B cell (primary cell): ENCODE measurements at regions not wholly inside any gene's neighbourhood (a gene's known extent, or its start where the extent isn't known, plus 50 kb on each side); places are given as distances from the start of the nearest gene placed in this dataset.

Experiments
- CTCF ChIP-seq: fragments of 200-600 bp; IDR thresholded peaks from one replicate; pipeline ENCODE4 v1.8.0; 2022; ENCODE audit warnings: antibody characterized with exemption, mild to moderate bottlenecking
- EZH2 ChIP-seq: IDR thresholded peaks from 2 replicates; pipeline ENCODE4 v1.6.1; 2012; ENCODE audit warnings: borderline replicate concordance, low read depth, mild to moderate bottlenecking, moderate library complexity, low read length; ENCODE audit not compliant: insufficient read depth, poor library complexity, severe bottlenecking

- TF ChIP-seq CTCF (no peak), EZH2 (no peak)
Measured at GRCh38 chr15:69804786-69805185, 292.9 kb downstream of the TLE3 start.
